NT2/D1 (cell line): ENCODE measurements at regions not wholly inside any gene's neighbourhood (a gene's known extent, or its start where the extent isn't known, plus 50 kb on each side); places are given as distances from the start of the nearest gene placed in this dataset.

ENCODE experiments used
- DNase-seq: peaks from one replicate; pipeline ENCODE4 v3.0.0-alpha.2; 2011; ENCODE audit warnings: low read depth, low spot score
- H3K27me3 ChIP-seq: 2 replicates; pipeline ENCODE4 v1.6.0; 2011; ENCODE audit warnings: mild to moderate bottlenecking; ENCODE audit not compliant: insufficient read length, insufficient read depth
- H3K36me3 ChIP-seq: 2 replicates; pipeline ENCODE4 v1.6.1; 2011; ENCODE audit warnings: mild to moderate bottlenecking, low read length, mixed read lengths; ENCODE audit not compliant: insufficient read depth, insufficient read length
- H3K4me1 ChIP-seq: 2 replicates; pipeline ENCODE4 v1.5.1; 2011; ENCODE audit not compliant: insufficient read depth, insufficient read length
- H3K4me3 ChIP-seq: 2 replicates; pipeline ENCODE4 v1.5.1; 2011; ENCODE audit warnings: low read depth; ENCODE audit not compliant: insufficient read length
- H3K9ac ChIP-seq: 2 replicates; pipeline ENCODE4 v1.6.0; 2011; ENCODE audit warnings: low read depth; ENCODE audit not compliant: insufficient read length
- H3K9me3 ChIP-seq: 2 replicates; pipeline ENCODE4 v1.5.1; 2011; ENCODE audit warnings: mild to moderate bottlenecking, low read length; ENCODE audit not compliant: insufficient read depth
- SUZ12 ChIP-seq: IDR thresholded peaks from 2 replicates; pipeline ENCODE4 v1.6.1; 2011; ENCODE audit not compliant: insufficient read length, insufficient read depth; ENCODE audit errors: extremely low read depth
- YY1 ChIP-seq: IDR thresholded peaks from 2 replicates; pipeline ENCODE4 v1.6.1; 2011; ENCODE audit not compliant: insufficient read length, insufficient read depth
- ZNF274 ChIP-seq: IDR thresholded peaks from 2 replicates; pipeline ENCODE4 v1.6.1; 2011; ENCODE audit warnings: mild to moderate bottlenecking, low read depth, low read length

DNA sequence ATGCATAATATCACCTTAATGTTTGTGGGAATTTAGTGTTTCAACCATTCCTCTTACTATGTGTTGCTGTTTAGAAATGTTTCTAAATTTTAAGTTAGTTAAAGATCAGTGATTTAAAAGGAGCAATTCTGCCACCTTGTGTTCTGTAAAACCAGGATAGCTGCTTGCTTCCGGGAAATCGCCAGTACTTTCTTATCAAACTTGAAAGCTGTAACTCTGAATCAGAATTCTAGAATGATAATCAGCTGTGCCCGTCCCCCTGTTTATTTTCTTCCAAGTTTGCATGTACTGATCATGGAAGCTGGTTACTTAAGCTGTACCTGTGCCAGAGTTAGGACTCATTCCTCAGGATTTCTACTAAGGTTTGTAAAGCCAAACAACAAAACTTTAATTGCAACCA lies 656.4 kb downstream of the LTN1 start:
- Histone ChIP-seq H3K4me3 (no peak overlapping the region), H3K9ac (no peak overlapping the region), H3K9me3 (0 out of 2 replicates have a peak, but pooled peaks cover 7% of the 10 kb centered on the region), H3K27me3 (no peaks in the 10 kb centered on the region), H3K4me1 (no peaks in the 10 kb centered on the region), H3K36me3 (no peaks in the 10 kb centered on the region)
- TF ChIP-seq SUZ12 (no peak), ZNF274 (no peak), YY1 (no peak)
- peak; percentile 36 for DNase-seq

DNA sequence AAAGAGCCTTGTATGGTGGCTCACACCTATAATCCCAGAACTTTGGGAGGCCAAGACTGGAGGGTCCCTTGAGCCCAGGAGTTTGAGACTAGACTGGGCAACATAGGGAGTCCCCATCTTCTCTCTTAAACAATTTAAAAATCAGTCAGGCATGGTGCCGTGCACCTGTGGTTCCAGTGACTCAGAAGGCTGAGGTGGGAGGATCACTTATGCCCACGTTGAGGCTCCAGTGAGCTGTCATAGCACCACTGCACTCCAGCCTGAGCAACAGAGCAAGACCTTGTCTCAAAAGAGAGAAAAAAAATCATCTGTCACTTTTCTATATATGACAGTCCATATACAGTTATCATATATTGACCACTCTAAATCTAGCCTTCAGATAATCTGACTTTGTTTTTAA lies 658.3 kb downstream of the LTN1 start:
- no peak for TF ChIP-seq SUZ12
- TF ChIP-seq YY1 = no peak
- TF ChIP-seq ZNF274 = no peak
- DNase-seq = no peak
- Histone ChIP-seq H3K36me3 (no peaks in the 10 kb centered on the region), H3K4me1 (no peaks in the 10 kb centered on the region), H3K9me3 (peaks cover 25% of the 10 kb centered on the region), H3K4me3 (no peak overlapping the region), H3K27me3 (no peaks in the 10 kb centered on the region), H3K9ac (no peak overlapping the region)

DNA sequence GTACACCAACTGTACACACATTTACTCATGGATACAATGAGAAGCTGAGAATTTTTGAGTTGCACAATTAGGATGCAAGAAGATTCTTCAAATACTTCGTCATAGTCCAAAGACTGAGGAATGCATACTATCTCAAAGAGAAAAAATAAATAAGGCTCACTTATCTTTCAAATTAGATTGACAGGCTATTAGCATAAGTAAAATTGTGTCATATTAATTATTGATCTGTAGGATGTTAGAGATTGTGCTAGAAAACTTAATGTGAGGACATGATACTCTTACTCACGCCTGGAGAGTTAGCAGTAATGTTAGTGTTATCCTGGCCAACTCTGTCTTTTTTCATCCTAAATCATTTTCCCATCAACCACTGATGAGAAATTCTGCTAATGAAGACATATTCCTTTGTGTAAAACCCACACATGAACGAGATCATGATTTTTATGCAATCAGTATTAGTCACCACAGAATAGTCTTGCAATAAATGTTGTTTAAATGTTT lies 659.0 kb downstream of the LTN1 start:
- H3K9ac ChIP-seq = no peak overlapping the region
- no peaks in the 10 kb centered on the region for H3K4me1 ChIP-seq
- no peak for DNase-seq
- no peak overlapping the region for H3K4me3 ChIP-seq
- peaks cover 32% of the 10 kb centered on the region for H3K9me3 ChIP-seq
- H3K36me3 ChIP-seq = no peaks in the 10 kb centered on the region
- no peaks in the 10 kb centered on the region for H3K27me3 ChIP-seq
- TF ChIP-seq SUZ12 = no peak
- no peak for TF ChIP-seq YY1
- TF ChIP-seq ZNF274 = no peak

DNA sequence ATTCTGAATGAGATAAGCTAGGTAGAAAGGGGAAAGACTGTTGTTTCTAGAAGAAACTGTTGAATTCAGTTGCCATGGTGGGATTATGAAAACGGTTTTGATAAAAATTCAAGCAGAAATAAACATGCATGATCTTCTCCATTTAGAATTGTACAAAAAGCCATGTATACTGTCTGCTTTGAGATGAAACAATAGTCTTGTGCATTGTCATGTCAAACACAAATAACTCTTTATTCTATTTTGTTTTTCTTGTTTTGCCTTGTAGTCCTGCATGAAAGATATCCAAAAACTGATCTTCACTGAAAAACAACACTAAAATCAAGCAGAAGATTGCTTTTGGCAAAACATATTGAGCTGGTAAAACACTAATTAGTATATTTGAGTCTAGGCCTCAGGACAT lies 659.9 kb downstream of the LTN1 start:
- TF ChIP-seq YY1 = no peak
- no peak for TF ChIP-seq SUZ12
- no peak for TF ChIP-seq ZNF274
- H3K9ac ChIP-seq = no peak overlapping the region

DNA sequence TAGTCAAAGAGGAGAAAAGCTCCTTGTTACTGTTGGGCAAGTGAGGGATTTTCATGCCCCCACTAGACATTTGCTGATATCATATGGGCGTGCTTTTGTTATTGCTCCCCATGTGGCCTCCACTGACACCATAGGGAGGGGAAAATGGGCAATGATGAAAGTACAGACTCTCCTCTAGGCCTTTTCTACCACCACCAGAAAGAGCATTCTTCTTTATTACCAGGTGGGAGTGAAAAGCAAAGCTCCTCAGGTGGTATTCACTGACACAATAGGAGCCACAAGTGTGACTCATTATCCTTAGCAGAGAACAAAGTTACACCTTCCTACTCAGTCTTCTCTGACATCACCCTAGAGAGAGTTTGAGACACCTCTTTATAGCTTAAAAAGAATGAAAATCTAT lies 667.1 kb downstream of the LTN1 start:
- peaks cover 38% of the 10 kb centered on the region for H3K9me3 ChIP-seq
- peak; percentile 47 for DNase-seq

More for the DNA sequence above, 659.9 kb downstream of the LTN1 start:
- DNase-seq = no peak
- no peaks in the 10 kb centered on the region for H3K27me3 ChIP-seq
- H3K36me3 ChIP-seq = no peaks in the 10 kb centered on the region
- H3K9me3 ChIP-seq = peaks cover 40% of the 10 kb centered on the region
- no peaks in the 10 kb centered on the region for H3K4me1 ChIP-seq
- H3K4me3 ChIP-seq = no peak overlapping the region

DNA sequence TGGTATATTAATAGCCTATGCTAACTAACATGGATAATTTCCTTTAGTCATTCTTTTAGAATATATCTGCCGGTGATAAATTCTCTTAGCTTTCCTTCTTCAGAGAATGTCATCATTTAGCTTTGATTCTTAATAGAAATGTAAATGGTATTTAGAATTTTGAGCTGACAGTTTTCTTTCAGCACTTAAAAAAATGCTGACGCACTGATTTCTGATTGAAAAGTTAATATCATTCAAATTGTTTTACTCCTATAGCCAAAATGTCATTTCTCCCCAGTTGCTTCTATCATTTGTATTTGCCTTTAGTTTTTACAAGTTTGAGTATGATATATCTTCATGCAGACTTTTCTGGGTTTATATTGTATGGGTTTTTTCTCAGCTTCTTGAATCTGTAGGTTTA lies 668.0 kb downstream of the LTN1 start:
- Histone ChIP-seq H3K9ac (no peak overlapping the region), H3K4me1 (no peaks in the 10 kb centered on the region), H3K36me3 (no peaks in the 10 kb centered on the region), H3K4me3 (no peak overlapping the region), H3K27me3 (no peaks in the 10 kb centered on the region), H3K9me3 (peaks cover 29% of the 10 kb centered on the region)
- TF ChIP-seq ZNF274 (no peak), SUZ12 (no peak), YY1 (no peak)
- no peak for DNase-seq

More for the DNA sequence above, 667.1 kb downstream of the LTN1 start:
- H3K27me3 ChIP-seq = no peaks in the 10 kb centered on the region
- H3K4me1 ChIP-seq = no peaks in the 10 kb centered on the region
- H3K9ac ChIP-seq = no peak overlapping the region
- no peaks in the 10 kb centered on the region for H3K36me3 ChIP-seq
- no peak overlapping the region for H3K4me3 ChIP-seq
- TF ChIP-seq YY1 (no peak), ZNF274 (no peak), SUZ12 (no peak)

DNA sequence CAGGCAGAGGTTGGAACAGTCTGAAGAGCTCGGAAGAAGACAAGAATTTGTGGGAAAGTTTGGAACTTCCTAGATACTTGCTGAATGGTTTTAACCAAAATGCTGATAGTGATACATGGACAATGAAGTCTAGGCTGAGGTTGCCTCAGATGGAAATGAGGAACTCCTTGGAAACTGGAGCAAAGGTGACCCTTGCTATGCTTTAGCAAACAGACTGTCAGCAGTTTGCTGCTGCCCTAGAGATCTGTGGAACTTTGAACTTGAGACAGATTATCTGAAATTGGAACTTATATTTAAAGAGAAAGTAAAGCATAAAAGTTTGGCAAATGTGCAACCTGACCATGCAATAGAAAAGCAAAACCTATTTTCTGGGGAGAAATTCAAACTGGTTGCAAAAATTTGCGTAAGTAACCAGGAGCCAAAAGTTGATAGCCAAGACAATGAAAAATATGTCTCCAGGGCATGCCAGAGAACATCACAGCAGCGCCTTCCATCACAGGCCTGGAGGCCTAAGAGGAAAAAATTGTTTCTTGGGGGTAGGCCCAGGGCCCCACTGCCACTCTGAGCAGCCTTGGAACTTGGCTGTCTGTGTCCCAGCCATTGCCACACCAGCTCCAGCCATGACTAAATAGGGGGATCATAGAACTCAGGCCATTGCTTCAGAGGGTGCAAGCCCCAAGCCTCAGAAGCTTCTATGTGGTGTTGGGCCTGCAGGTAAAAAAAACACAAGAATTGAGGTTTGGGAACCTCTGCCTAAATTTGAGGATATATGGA lies 675.3 kb downstream of the LTN1 start:
- Histone ChIP-seq H3K9ac (no peak overlapping the region), H3K4me3 (no peak overlapping the region), H3K27me3 (no peaks in the 10 kb centered on the region), H3K4me1 (no peaks in the 10 kb centered on the region), H3K9me3 (peaks cover 13% of the 10 kb centered on the region), H3K36me3 (no peaks in the 10 kb centered on the region)
- TF ChIP-seq YY1 = no peak
- no peak for TF ChIP-seq ZNF274
- TF ChIP-seq SUZ12 = no peak
- DNase-seq = no peak
